B cell (primary cell): ENCODE measurements at regions not wholly inside any gene's neighbourhood (a gene's known extent, or its start where the extent isn't known, plus 50 kb on each side); places are given as distances from the start of the nearest gene placed in this dataset.

Experiments used
- CTCF ChIP-seq: fragments of 200-600 bp; IDR thresholded peaks from one replicate; pipeline ENCODE4 v1.8.0; 2022; ENCODE audit warnings: antibody characterized with exemption, mild to moderate bottlenecking
- EZH2 ChIP-seq: IDR thresholded peaks from 2 replicates; pipeline ENCODE4 v1.6.1; 2012; ENCODE audit warnings: borderline replicate concordance, low read depth, mild to moderate bottlenecking, moderate library complexity, low read length; ENCODE audit not compliant: insufficient read depth, poor library complexity, severe bottlenecking

- TF ChIP-seq CTCF = no peak
- TF ChIP-seq EZH2 = no peak
Measured at GRCh38 chr5:61965490-61965889, 340.5 kb upstream of the KIF2A start.
